ENCODE measurements at regions not wholly inside any gene's neighbourhood (a gene's known extent, or its start where the extent isn't known, plus 50 kb on each side); places are given as distances from the start of the nearest gene placed in this dataset.

DNA sequence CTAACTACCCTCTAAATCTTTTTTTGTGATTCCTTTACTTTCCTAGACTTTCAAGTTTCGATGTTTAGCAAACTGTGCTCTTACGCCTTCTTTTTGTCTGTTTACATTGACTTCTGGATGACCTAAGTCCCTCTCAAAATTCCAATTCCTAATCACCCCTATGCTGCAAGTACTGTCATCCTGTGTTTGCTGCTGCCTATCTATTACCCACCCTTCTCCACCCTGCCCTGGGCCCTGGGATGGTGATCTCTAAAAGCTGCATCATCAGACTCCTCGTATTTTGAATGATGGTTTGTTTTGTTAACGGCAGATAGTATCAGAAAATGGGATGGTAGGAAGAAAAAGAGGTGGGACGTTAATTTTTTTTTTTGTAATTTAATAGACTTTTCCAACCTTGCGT, 272.1 kb downstream of the DIO2 start (continued):
- no peak for TF ChIP-seq ZNF699 (CRISPR knock-in tag; IDR thresholded peaks at IDR 0.05; ENCODE audit: insufficient replicate concordance)

DNA sequence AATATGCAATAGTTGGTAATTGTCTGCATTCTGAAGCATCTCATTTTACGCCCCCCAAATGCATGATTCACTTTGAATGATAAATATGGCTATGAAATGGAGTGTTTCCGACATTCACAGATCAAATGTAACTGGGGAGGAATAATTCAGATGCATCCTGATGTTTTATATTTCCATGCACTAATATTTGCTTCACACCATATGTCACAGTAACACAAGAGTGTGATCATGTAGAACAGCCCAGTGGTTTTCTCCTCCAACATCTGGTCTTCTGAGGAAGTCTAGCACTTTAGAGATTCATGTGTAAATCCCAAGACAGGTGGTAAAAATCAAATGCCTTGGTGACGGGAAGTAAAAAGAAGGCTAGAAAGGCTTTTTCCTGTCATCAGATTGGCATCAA, 273.1 kb downstream of the DIO2 start:
- H3K4me2 ChIP-seq (ENCODE audit: insufficient read depth, low read length): no peak overlapping the region
- no peaks in the 10 kb centered on the region for H4K20me1 ChIP-seq (replicated peaks; ENCODE audit: control insufficient read depth, insufficient read depth, low read length)
- H3K4me1 ChIP-seq (replicated peaks in 1 of 2; ENCODE audit: control insufficient read depth in 2 of 2, insufficient read depth in 2 of 2, low read length in 2 of 2): no peaks in the 10 kb centered on the region
- ChIA-PET POLR2A (no interaction called here), CTCF (ENCODE audit: low intra/inter-chr PET ratio) (no interaction called here)
- no peaks in the 10 kb centered on the region for H3K79me2 ChIP-seq (ENCODE audit: control insufficient read depth, insufficient read depth, low read length)
- no peaks in the 10 kb centered on the region for H3K36me3 ChIP-seq (ENCODE audit: control insufficient read depth, insufficient read depth, low read length)
- no peak overlapping the region for H3K9ac ChIP-seq (ENCODE audit: insufficient read depth in 1 of 2, low read depth in 2 of 2, low read length in 2 of 2)
- intact Hi-C loops (cut with micrococcal nuclease) (no loop called here), in situ Hi-C loops (cut with MboI) (no loop called here)
- no peaks in the 10 kb centered on the region for H3K27me3 ChIP-seq (ENCODE audit: control insufficient read depth in 2 of 2, insufficient read depth in 2 of 2, low read length in 2 of 2)
- DNase-seq (ENCODE audit: extremely low read depth in 1 of 4, low spot score in 3 of 4) (no peak), FAIRE-seq (no peak), ATAC-seq (no peak)
- no peak for TF ChIP-seq ZNF436 (CRISPR knock-in tag; IDR thresholded peaks at IDR 0.05)
- TF ChIP-seq ZSCAN29 (IDR thresholded peaks at IDR 0.05): no peak
- TF ChIP-seq ETS2 (tag; IDR thresholded peaks at IDR 0.05; ENCODE audit: borderline replicate concordance, poor library complexity, severe bottlenecking): no peak
- no peak for TF ChIP-seq EWSR1 (IDR thresholded peaks at IDR 0.05; ENCODE audit: borderline replicate concordance, low read depth, partially characterized antibody)
- no peak for TF ChIP-seq ZNF121 (CRISPR knock-in tag; conservative IDR thresholded peaks at IDR 0.05)
- TF ChIP-seq TCF7 (IDR thresholded peaks at IDR 0.05; ENCODE audit: borderline replicate concordance): no peak
- no peak for TF ChIP-seq ZKSCAN8 (CRISPR knock-in tag; IDR thresholded peaks at IDR 0.05)
- TF ChIP-seq ZNF212 (CRISPR knock-in tag; IDR thresholded peaks at IDR 0.05): no peak
- no peak for TF ChIP-seq HNRNPUL1 (IDR thresholded peaks at IDR 0.05; ENCODE audit: low read length)
- H3K9me3 ChIP-seq (replicated peaks; ENCODE audit: control insufficient read depth, insufficient read depth, low read depth, low read length): no peaks in the 10 kb centered on the region
- no TSS peak for BruUV-seq (replicated peaks)
- no peaks in the 10 kb centered on the region for H3K9me1 ChIP-seq (ENCODE audit: control insufficient read depth, insufficient read depth, low read length)
- H3K4me3 ChIP-seq: no peak overlapping the region
- 0% methylated on average over 3 of the region's 3 CpGs for WGBS (ENCODE audit: insufficient coverage, low coverage, missing lambda C conversion rate)
- H2AFZ ChIP-seq (ENCODE audit: low read depth, low read length): no peak overlapping the region
- no peak overlapping the region for H3K27ac ChIP-seq (ENCODE audit: extremely low read depth, low read depth, low read length)
